Stomach (tissue), 4 donors: ENCODE measurements at regions not wholly inside any gene's neighbourhood (a gene's known extent, or its start where the extent isn't known, plus 50 kb on each side); places are given as distances from the start of the nearest gene placed in this dataset.

Experiments
- POLR2A ChIP-seq, 4 donors: fragments of 450-650 bp; IDR thresholded peaks; one replicate each; pipeline ENCODE4 v1.6.1; 2016; ENCODE audit warnings: antibody characterized with exemption in 4 of 4, control low read depth in 2 of 4, mild to moderate bottlenecking in 1 of 4, moderate library complexity in 1 of 4
- POLR2AphosphoS5 ChIP-seq, 3 donors: sonication (generic); formaldehyde crosslinking; IDR thresholded peaks; one replicate each; pipeline ENCODE4 v1.6.1; 2016; ENCODE audit warnings: antibody characterized with exemption in 3 of 3
- TF ChIP-seq, protein P1 (sequence below), 7 experiments: fragments of 450-650 bp in 4 of 7; fragments of 200-600 bp in 3 of 7; sonication (generic) in 3 of 7; IDR thresholded peaks; one replicate each; pipeline ENCODE4 v1.5.1; 2016 to 2019; ENCODE audit warnings: antibody characterized with exemption in 7 of 7, control low read depth in 2 of 7, mild to moderate bottlenecking in 1 of 7

DNA sequence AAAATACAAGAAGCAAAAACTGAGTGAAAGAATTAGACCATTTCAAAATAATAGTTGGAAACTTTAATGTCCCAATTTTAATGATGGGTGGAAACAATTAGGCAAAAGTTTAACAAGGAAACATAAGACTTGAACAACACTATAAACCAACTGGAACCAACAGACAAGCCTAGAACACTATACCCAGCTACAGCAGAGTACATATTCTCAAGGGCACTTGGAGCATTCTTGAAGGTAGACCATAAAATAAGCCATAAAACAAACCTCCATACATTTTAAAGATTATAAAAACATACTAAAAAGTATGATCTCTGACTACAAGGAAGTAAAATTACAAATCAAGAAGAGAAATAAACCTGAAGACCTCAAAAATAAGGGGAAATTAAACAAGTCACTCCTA lies 616.7 kb downstream of the SUCLG1 start:
- TF ChIP-seq, protein P1, sequence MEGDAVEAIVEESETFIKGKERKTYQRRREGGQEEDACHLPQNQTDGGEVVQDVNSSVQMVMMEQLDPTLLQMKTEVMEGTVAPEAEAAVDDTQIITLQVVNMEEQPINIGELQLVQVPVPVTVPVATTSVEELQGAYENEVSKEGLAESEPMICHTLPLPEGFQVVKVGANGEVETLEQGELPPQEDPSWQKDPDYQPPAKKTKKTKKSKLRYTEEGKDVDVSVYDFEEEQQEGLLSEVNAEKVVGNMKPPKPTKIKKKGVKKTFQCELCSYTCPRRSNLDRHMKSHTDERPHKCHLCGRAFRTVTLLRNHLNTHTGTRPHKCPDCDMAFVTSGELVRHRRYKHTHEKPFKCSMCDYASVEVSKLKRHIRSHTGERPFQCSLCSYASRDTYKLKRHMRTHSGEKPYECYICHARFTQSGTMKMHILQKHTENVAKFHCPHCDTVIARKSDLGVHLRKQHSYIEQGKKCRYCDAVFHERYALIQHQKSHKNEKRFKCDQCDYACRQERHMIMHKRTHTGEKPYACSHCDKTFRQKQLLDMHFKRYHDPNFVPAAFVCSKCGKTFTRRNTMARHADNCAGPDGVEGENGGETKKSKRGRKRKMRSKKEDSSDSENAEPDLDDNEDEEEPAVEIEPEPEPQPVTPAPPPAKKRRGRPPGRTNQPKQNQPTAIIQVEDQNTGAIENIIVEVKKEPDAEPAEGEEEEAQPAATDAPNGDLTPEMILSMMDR (IDR thresholded peaks at IDR 0.05): no peak
- TF ChIP-seq POLR2A (IDR thresholded peaks at IDR 0.05) (no peak), POLR2AphosphoS5 (IDR thresholded peaks at IDR 0.05) (no peak)
